Endodermal cell (in vitro differentiated cells): ENCODE measurements at regions not wholly inside any gene's neighbourhood (a gene's known extent, or its start where the extent isn't known, plus 50 kb on each side); places are given as distances from the start of the nearest gene placed in this dataset.

ENCODE experiments used
- DNase-seq: peaks from one replicate; pipeline ENCODE4 v3.0.0-alpha.2; 2017
- H3K27ac ChIP-seq: 2 replicates; pipeline ENCODE4 v1.5.1; 2013; ENCODE audit warnings: mild to moderate bottlenecking, low read depth, low read length, moderate library complexity
- H3K27me3 ChIP-seq: 2 replicates; pipeline ENCODE4 v1.6.1; 2013; ENCODE audit warnings: mild to moderate bottlenecking, low read length, moderate library complexity; ENCODE audit not compliant: insufficient read depth, control insufficient read depth, poor library complexity, severe bottlenecking
- H3K36me3 ChIP-seq: 2 replicates; pipeline ENCODE4 v1.7.0; 2013; ENCODE audit warnings: mild to moderate bottlenecking, low read length, moderate library complexity; ENCODE audit not compliant: control insufficient read depth, insufficient read depth
- H3K4me1 ChIP-seq: one replicate; pipeline ENCODE4 v1.7.0; 2013; ENCODE audit warnings: low read length; ENCODE audit not compliant: control insufficient read depth, insufficient read depth
- H3K4me3 ChIP-seq: 2 replicates; pipeline ENCODE4 v1.5.1; 2013; ENCODE audit warnings: mild to moderate bottlenecking, low read length, moderate library complexity
- H3K9ac ChIP-seq: 2 replicates; pipeline ENCODE4 v1.6.1; 2013; ENCODE audit warnings: mild to moderate bottlenecking, low read length, moderate library complexity; ENCODE audit not compliant: poor library complexity, severe bottlenecking; ENCODE audit errors: extremely low read depth
- H3K9me3 ChIP-seq: 2 replicates; pipeline ENCODE4 v1.6.1; 2013; ENCODE audit warnings: mild to moderate bottlenecking, low read length, moderate library complexity; ENCODE audit not compliant: control insufficient read depth
- H3K27ac Mint-ChIP-seq: 2 replicates; pipeline ENCODE4 v1.8.0; 2020; ENCODE audit warnings: mixed read lengths
- H3K27me3 Mint-ChIP-seq: 2 replicates; pipeline ENCODE4 v1.8.0; 2021; ENCODE audit warnings: mild to moderate bottlenecking, mixed read lengths; ENCODE audit not compliant: insufficient read depth
- H3K36me3 Mint-ChIP-seq: 2 replicates; pipeline ENCODE4 v1.8.0; 2020; ENCODE audit warnings: low read depth, mixed read lengths
- H3K4me1 Mint-ChIP-seq: 2 replicates; pipeline ENCODE4 v1.8.0; 2020; ENCODE audit warnings: mixed read lengths
- H3K4me3 Mint-ChIP-seq: 2 replicates; pipeline ENCODE4 v1.8.0; 2020; ENCODE audit warnings: mild to moderate bottlenecking, moderate library complexity, mixed read lengths
- H3K9me3 Mint-ChIP-seq: 2 replicates; pipeline ENCODE4 v1.8.0; 2020; ENCODE audit warnings: mild to moderate bottlenecking, mixed read lengths
- CTCF ChIP-seq: fragments of 200-600 bp; sonication (generic); conservative IDR thresholded peaks from 2 replicates; pipeline ENCODE4 v1.5.0; 2021; ENCODE audit warnings: antibody characterized with exemption, mild to moderate bottlenecking
- WGBS, 2 experiments: methylation state at CpG; one replicate each; pipeline versions ENCODE4 v1.1.5 to v1.1.7; 2013; ENCODE audit warnings: missing lambda C conversion rate in 2 of 2, mixed read lengths in 1 of 2; ENCODE audit not compliant: insufficient coverage in 1 of 2, insufficient read length in 1 of 2; 5-methylcytosine and 5-hydroxymethylcytosine counted together

- no peaks in the 10 kb centered on the region for H3K9me3 Mint-ChIP-seq
- no peaks in the 10 kb centered on the region for H3K36me3 Mint-ChIP-seq
- Histone ChIP-seq H3K9ac (no peak overlapping the region), H3K36me3 (no peaks in the 10 kb centered on the region), H3K4me1 (no peaks in the 10 kb centered on the region), H3K27ac (no peak overlapping the region), H3K4me3 (no peak overlapping the region), H3K9me3 (no peaks in the 10 kb centered on the region), H3K27me3 (no peaks in the 10 kb centered on the region)
- 94 to 100% methylated on average over 1 of the region's 3 CpGs for WGBS, 2 experiments
- TF ChIP-seq CTCF, result no peak
- DNase-seq, result no peak
- H3K4me3 Mint-ChIP-seq, result no peak overlapping the region
- no peaks in the 10 kb centered on the region for H3K4me1 Mint-ChIP-seq
- no peaks in the 10 kb centered on the region for H3K27me3 Mint-ChIP-seq
- no peak overlapping the region for H3K27ac Mint-ChIP-seq
Measured at GRCh38 chr14:82786483-82786880, 1252.8 kb upstream of the SEL1L start.

GRCh38 chr14:82796086-82796485, 1262.4 kb upstream of the SEL1L start:
- H3K27me3 Mint-ChIP-seq, result no peaks in the 10 kb centered on the region
- peaks cover 11% of the 10 kb centered on the region for H3K4me1 Mint-ChIP-seq
- no peaks in the 10 kb centered on the region for H3K36me3 ChIP-seq
- no peaks in the 10 kb centered on the region for H3K4me1 ChIP-seq
- no peak overlapping the region for H3K27ac ChIP-seq
- H3K9me3 Mint-ChIP-seq, result no peaks in the 10 kb centered on the region
- 91 to 92% methylated on average over 4 of the region's 4 CpGs for WGBS, 2 experiments
- no peak overlapping the region for H3K9ac ChIP-seq
- H3K4me3 Mint-ChIP-seq, result no peak overlapping the region
- H3K9me3 ChIP-seq, result no peaks in the 10 kb centered on the region
- H3K4me3 ChIP-seq, result no peak overlapping the region
- no peak overlapping the region for H3K27ac Mint-ChIP-seq
- no peak for DNase-seq
- no peak for TF ChIP-seq CTCF
- H3K27me3 ChIP-seq, result no peaks in the 10 kb centered on the region
- H3K36me3 Mint-ChIP-seq, result no peaks in the 10 kb centered on the region

- Mint-ChIP-seq H3K27me3 (no peaks in the 10 kb centered on the region), H3K4me3 (no peak overlapping the region), H3K27ac (no peak overlapping the region), H3K9me3 (peaks cover 9% of the 10 kb centered on the region), H3K36me3 (no peaks in the 10 kb centered on the region), H3K4me1 (peaks cover 11% of the 10 kb centered on the region)
- no peak overlapping the region for H3K4me3 ChIP-seq
- no peak overlapping the region for H3K27ac ChIP-seq
- no peak for TF ChIP-seq CTCF
- no peaks in the 10 kb centered on the region for H3K4me1 ChIP-seq
- H3K36me3 ChIP-seq, result no peaks in the 10 kb centered on the region
- H3K27me3 ChIP-seq, result no peaks in the 10 kb centered on the region
- no peak for DNase-seq
- no CpG with 5 or more reads among the region's 1 CpG for WGBS, 2 experiments
- no peak overlapping the region for H3K9ac ChIP-seq
- peaks cover 8% of the 10 kb centered on the region for H3K9me3 ChIP-seq
Measured at GRCh38 chr14:82798276-82798675, 1264.6 kb upstream of the SEL1L start.
